ENCODE measurements at regions not wholly inside any gene's neighbourhood (a gene's known extent, or its start where the extent isn't known, plus 50 kb on each side); places are given as distances from the start of the nearest gene placed in this dataset.

GRCh38 chr5:99088309-99088708 is 159.5 kb upstream of the CHD1 start:
- ChIA-PET CTCF (no interaction called here), POLR2A (no interaction called here)
- no peak for TF ChIP-seq CTCF (IDR thresholded peaks at IDR 0.05; ENCODE audit: insufficient read depth in 1 of 2, low read depth in 1 of 2, low read length in 1 of 2, severe bottlenecking in 1 of 2, unreplicated experiment in 1 of 2)
- Histone ChIP-seq H3K36me3 (ENCODE audit: control insufficient read depth, insufficient read depth, low read length) (no peaks in the 10 kb centered on the region), H3K4me1 (no peaks in the 10 kb centered on the region), H3K4me3 (ENCODE audit: low read depth, low read length) (no peak overlapping the region), H3K27me3 (replicated peaks; ENCODE audit: control insufficient read depth, insufficient read depth, low read length) (no peaks in the 10 kb centered on the region), H3K9me3 (no peaks in the 10 kb centered on the region)
- no peak overlapping the region for H3K27ac Mint-ChIP-seq (ENCODE audit: unreplicated experiment)
- H3K36me3 Mint-ChIP-seq (ENCODE audit: insufficient read depth, unreplicated experiment), result no peaks in the 10 kb centered on the region
- H3K4me3 Mint-ChIP-seq (ENCODE audit: unreplicated experiment), result no peak overlapping the region
- H3K9me3 Mint-ChIP-seq (ENCODE audit: unreplicated experiment), result no peaks in the 10 kb centered on the region
- intact Hi-C loops (cut with micrococcal nuclease; ENCODE audit: unreplicated experiment), result no loop called here
- BruUV-seq (replicated peaks), result no TSS peak
- no peaks in the 10 kb centered on the region for H3K4me1 Mint-ChIP-seq (ENCODE audit: low read depth, unreplicated experiment)
- H3K27me3 Mint-ChIP-seq (ENCODE audit: insufficient read depth, unreplicated experiment), result no peaks in the 10 kb centered on the region
- DNase-seq, result no peak

DNA sequence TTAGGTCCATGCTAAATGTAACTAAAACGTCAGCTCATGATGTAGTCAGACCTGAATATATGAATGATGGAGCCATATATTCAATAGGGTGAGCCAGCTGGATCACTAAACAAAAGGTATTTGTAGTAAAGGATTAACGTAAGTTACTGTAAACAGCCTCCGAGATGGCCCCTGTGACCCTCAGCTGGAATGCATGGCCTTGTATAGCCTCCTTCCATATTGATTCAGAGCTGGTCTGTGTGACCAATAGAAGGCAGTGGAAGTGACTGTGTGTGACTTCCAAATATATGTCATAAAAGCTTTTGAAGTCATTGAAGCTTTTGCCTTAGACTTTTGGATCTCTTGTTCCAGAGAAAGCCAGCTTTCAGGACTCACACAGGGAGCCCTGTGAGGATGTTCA is 154.4 kb upstream of the CHD1 start:
- TF ChIP-seq CTCF (IDR thresholded peaks at IDR 0.05; ENCODE audit: insufficient read depth in 1 of 2, low read depth in 1 of 2, low read length in 1 of 2, severe bottlenecking in 1 of 2, unreplicated experiment in 1 of 2), result no peak
- Histone ChIP-seq H3K27me3 (replicated peaks; ENCODE audit: control insufficient read depth, insufficient read depth, low read length) (no peaks in the 10 kb centered on the region), H3K4me1 (no peaks in the 10 kb centered on the region), H3K36me3 (ENCODE audit: control insufficient read depth, insufficient read depth, low read length) (no peaks in the 10 kb centered on the region), H3K9me3 (no peaks in the 10 kb centered on the region), H3K4me3 (ENCODE audit: low read depth, low read length) (no peak overlapping the region)
- Mint-ChIP-seq H3K4me3 (ENCODE audit: unreplicated experiment) (no peak overlapping the region), H3K27ac (ENCODE audit: unreplicated experiment) (no peak overlapping the region), H3K9me3 (ENCODE audit: unreplicated experiment) (no peaks in the 10 kb centered on the region), H3K4me1 (ENCODE audit: low read depth, unreplicated experiment) (no peaks in the 10 kb centered on the region), H3K27me3 (ENCODE audit: insufficient read depth, unreplicated experiment) (no peaks in the 10 kb centered on the region), H3K36me3 (ENCODE audit: insufficient read depth, unreplicated experiment) (no peaks in the 10 kb centered on the region)
- intact Hi-C loops (cut with micrococcal nuclease; ENCODE audit: unreplicated experiment), result no loop called here
- DNase-seq, result no peak
- ChIA-PET POLR2A (no interaction called here), CTCF (no interaction called here)
- no TSS peak for BruUV-seq (replicated peaks)

DNA sequence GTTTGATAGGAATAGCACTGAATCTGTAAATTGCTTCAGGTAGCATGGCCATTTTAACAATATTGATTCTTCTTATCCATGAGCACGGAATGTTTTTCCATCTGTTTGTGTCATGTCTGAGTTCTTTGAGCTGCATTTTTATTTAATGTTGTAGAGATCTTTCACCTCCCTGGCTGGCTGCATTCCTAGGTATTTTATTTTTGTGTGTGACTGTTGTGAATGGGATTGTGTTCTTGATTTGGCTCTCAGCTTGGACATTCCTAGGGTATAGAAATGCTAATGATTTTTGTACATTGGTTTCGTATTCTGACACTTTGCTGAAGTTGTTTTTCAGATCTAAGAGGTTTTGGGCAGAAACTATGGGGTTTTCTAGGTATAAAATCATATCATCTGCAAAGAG is 152.9 kb upstream of the CHD1 start:
- H3K4me3 ChIP-seq (ENCODE audit: low read depth, low read length), result no peak overlapping the region
- Mint-ChIP-seq H3K27me3 (ENCODE audit: insufficient read depth, unreplicated experiment) (peaks cover 4% of the 10 kb centered on the region), H3K4me1 (ENCODE audit: low read depth, unreplicated experiment) (no peaks in the 10 kb centered on the region), H3K36me3 (ENCODE audit: insufficient read depth, unreplicated experiment) (no peaks in the 10 kb centered on the region), H3K9me3 (ENCODE audit: unreplicated experiment) (no peaks in the 10 kb centered on the region), H3K27ac (ENCODE audit: unreplicated experiment) (no peak overlapping the region), H3K4me3 (ENCODE audit: unreplicated experiment) (no peak overlapping the region)
- CTCF ChIA-PET, result no interaction called here
- no TSS peak for BruUV-seq (replicated peaks)
- no peaks in the 10 kb centered on the region for H3K36me3 ChIP-seq (ENCODE audit: control insufficient read depth, insufficient read depth, low read length)
- no peaks in the 10 kb centered on the region for H3K27me3 ChIP-seq (replicated peaks; ENCODE audit: control insufficient read depth, insufficient read depth, low read length)
- H3K4me1 ChIP-seq, result no peaks in the 10 kb centered on the region
- TF ChIP-seq CTCF (IDR thresholded peaks at IDR 0.05; ENCODE audit: insufficient read depth in 1 of 2, low read depth in 1 of 2, low read length in 1 of 2, severe bottlenecking in 1 of 2, unreplicated experiment in 1 of 2), result no peak
- H3K9me3 ChIP-seq, result no peaks in the 10 kb centered on the region
- DNase-seq, result no peak
- POLR2A ChIA-PET, result no interaction called here
- intact Hi-C loops (cut with micrococcal nuclease; ENCODE audit: unreplicated experiment), result no loop called here
